ENCODE measurements at regions not wholly inside any gene's neighbourhood (a gene's known extent, or its start where the extent isn't known, plus 50 kb on each side); places are given as distances from the start of the nearest gene placed in this dataset.

GRCh38 chr2:57330447-57330846 lies 716.2 kb upstream of the VRK2 start:
- no peak overlapping the region for H3K23ac ChIP-seq (ENCODE audit: insufficient read length)
- CTCF ChIA-PET (ENCODE audit: partially characterized antibody), result no interaction called here
- TF ChIP-seq SRF (IDR thresholded peaks at IDR 0.05; ENCODE audit: low read depth, low read length) (no peak), SP2 (IDR thresholded peaks at IDR 0.05; ENCODE audit: low read length) (no peak), SIRT6 (IDR thresholded peaks at IDR 0.05; ENCODE audit: low read length) (no peak), EZH2 (IDR thresholded peaks at IDR 0.05; ENCODE audit: low read depth, low read length, severe bottlenecking) (no peak), MAFK (IDR thresholded peaks at IDR 0.05; ENCODE audit: low read depth, low read length) (no peak), RBBP5 (IDR thresholded peaks at IDR 0.05; ENCODE audit: borderline replicate concordance, low read depth, low read length) (no peak), KDM5A (IDR thresholded peaks at IDR 0.05; ENCODE audit: low read length) (no peak), KDM4A (IDR thresholded peaks at IDR 0.05; ENCODE audit: low read depth, low read length, severe bottlenecking) (no peak), ZNF274 (IDR thresholded peaks at IDR 0.05; ENCODE audit: borderline replicate concordance, extremely low read depth, low read length) (no peak), ATF3 (IDR thresholded peaks at IDR 0.05; ENCODE audit: insufficient read depth, low read depth, low read length) (no peak), NRF1 (IDR thresholded peaks at IDR 0.05; ENCODE audit: low read depth, low read length) (no peak), USF2 (IDR thresholded peaks at IDR 0.05; ENCODE audit: low read length) (no peak), CREB1 (IDR thresholded peaks at IDR 0.05) (no peak)

More at GRCh38 chr2:57330447-57330846, 716.2 kb upstream of the VRK2 start:
- WGBS, 2 experiments (ENCODE audit: extremely low coverage in 1 of 2, insufficient coverage in 1 of 2, insufficient read length in 1 of 2, insufficient replicate concordance in 2 of 2, low coverage in 1 of 2, low lambda C conversion rate in 2 of 2, missing lambda C conversion rate in 1 of 2), result 84% methylated on average over 2 of the region's 2 CpGs; no CpG with 5 or more reads in 1 of the 2 experiments
- no peaks in the 10 kb centered on the region for H3K79me1 ChIP-seq (ENCODE audit: low read depth, low read length)
- no peaks in the 10 kb centered on the region for H3K36me3 ChIP-seq (ENCODE audit: control insufficient read depth in 2 of 4, insufficient read depth in 4 of 4, low read length in 3 of 4)
- H2BK20ac ChIP-seq (ENCODE audit: low read length), result no peak overlapping the region
- H3K9ac ChIP-seq (replicated peaks in 1 of 4; ENCODE audit: extremely low read depth in 1 of 4, low read depth in 3 of 4, low read length in 3 of 4), result no peak overlapping the region
- no peak overlapping the region for H3K14ac ChIP-seq (ENCODE audit: insufficient read length)
- H2AFZ ChIP-seq (ENCODE audit: low read length), result no peak overlapping the region
- no peak overlapping the region for H3K18ac ChIP-seq (ENCODE audit: extremely low read depth, low read length)
- H2BK5ac ChIP-seq (ENCODE audit: low read depth, low read length), result no peak overlapping the region
- no peak overlapping the region for H2AK5ac ChIP-seq (ENCODE audit: low read depth, low read length)
- no peaks in the 10 kb centered on the region for H3K23me2 ChIP-seq (ENCODE audit: low read depth, low read length)
- H3K9me3 ChIP-seq (ENCODE audit: insufficient read depth in 2 of 2, low read depth in 1 of 2, low read length in 1 of 2), result peaks cover 0 to 3% of the 10 kb centered on the region in 2 experiments; a peak in 1 of 4 replicates
- no peaks in the 10 kb centered on the region for H3K4me1 ChIP-seq (replicated peaks in 1 of 4; ENCODE audit: control insufficient read depth in 3 of 4, insufficient read depth in 4 of 4, low read length in 3 of 4)
- no peak overlapping the region for H3K4ac ChIP-seq (replicated peaks; ENCODE audit: insufficient read length, low read depth, low read length)
- no peak overlapping the region for H2BK12ac ChIP-seq (ENCODE audit: low read depth, low read length)
- H3K56ac ChIP-seq (replicated peaks; ENCODE audit: insufficient read length, low read depth, low read length), result no peak overlapping the region
- H3K79me2 ChIP-seq (ENCODE audit: control insufficient read depth in 1 of 2, insufficient read depth in 2 of 2, low read length in 2 of 2), result no peaks in the 10 kb centered on the region
- no peak overlapping the region for H4K5ac ChIP-seq (ENCODE audit: insufficient read length, low read depth, low read length)
- no peak overlapping the region for H2BK15ac ChIP-seq (ENCODE audit: low read length)
- no peak overlapping the region for H3K4me3 ChIP-seq (ENCODE audit: extremely low read depth in 1 of 4, insufficient read depth in 2 of 4, low read depth in 3 of 4, low read length in 4 of 4)
- H4K8ac ChIP-seq (ENCODE audit: extremely low read depth, insufficient read depth, low read length), result no peak overlapping the region
- no peak overlapping the region for H3K4me2 ChIP-seq (ENCODE audit: insufficient read depth in 1 of 2, low read depth in 2 of 2, low read length in 2 of 2)
- H3K27ac ChIP-seq (ENCODE audit: low read depth, low read length), result no peak overlapping the region
- H2BK120ac ChIP-seq (replicated peaks; ENCODE audit: low read depth, low read length), result no peak overlapping the region
- H3K27me3 ChIP-seq (replicated peaks in 1 of 4; ENCODE audit: control insufficient read depth in 3 of 4, extremely low read depth in 1 of 4, insufficient read depth in 3 of 4, low read length in 3 of 4), result no peaks in the 10 kb centered on the region
- H4K20me1 ChIP-seq (replicated peaks in 1 of 2; ENCODE audit: control insufficient read depth in 1 of 2, insufficient read depth in 2 of 2, low read length in 2 of 2), result no peaks in the 10 kb centered on the region
- FAIRE-seq (no peak), DNase-seq (ENCODE audit: low read depth in 1 of 2, low spot score in 2 of 2) (no peak)
- POLR2A ChIA-PET (ENCODE audit: partially characterized antibody), result no interaction called here
- no peak overlapping the region for H4K91ac ChIP-seq (replicated peaks; ENCODE audit: insufficient read length, low read length)

All from H1 (cell line).